ENCODE measurements at regions not wholly inside any gene's neighbourhood (a gene's known extent, or its start where the extent isn't known, plus 50 kb on each side); places are given as distances from the start of the nearest gene placed in this dataset.
"Not testable (repeated sequence)": the region's sequence is repeated elsewhere in the genome, so short reads cannot be mapped to it uniquely, and the experiment has no call there.

DNA sequence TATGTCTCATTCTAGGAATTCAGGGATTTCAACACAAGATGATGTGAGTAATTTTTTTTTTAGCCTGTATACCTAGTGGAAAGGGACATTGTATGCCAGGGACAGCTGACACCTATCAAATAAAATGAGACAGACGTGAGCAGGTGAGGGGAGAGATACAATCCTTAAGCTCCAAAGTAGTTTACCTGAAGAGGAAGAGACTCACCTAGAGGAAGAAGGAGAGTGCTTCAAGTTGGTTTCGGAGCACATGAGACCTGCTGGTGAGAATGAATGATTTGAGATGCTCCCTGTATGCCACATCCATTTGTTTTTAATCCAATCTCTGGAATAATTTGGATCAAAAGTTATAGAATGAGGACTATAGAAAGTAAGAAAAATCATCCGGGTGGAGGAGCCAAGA is 915.4 kb upstream of the FBXO33 start:
- Histone ChIP-seq H3K36me3 (ENCODE audit: control insufficient read depth in 2 of 2, extremely low read depth in 1 of 2, insufficient read depth in 1 of 2, low read length in 1 of 2) (no peaks in the 10 kb centered on the region), H3K9me3 (peaks cover 2% of the 10 kb centered on the region), H3K27ac (ENCODE audit: low read length) (no peak overlapping the region), H3K27me3 (replicated peaks in 1 of 2; ENCODE audit: control insufficient read depth in 2 of 2, extremely low read depth in 1 of 2, insufficient read depth in 2 of 2, low read length in 1 of 2) (no peaks in the 10 kb centered on the region), H3K4me3 (ENCODE audit: control insufficient read depth in 1 of 2, extremely low read depth in 1 of 2, low read length in 1 of 2) (no peak overlapping the region), H3K4me1 (ENCODE audit: control insufficient read depth in 1 of 2, extremely low read depth in 1 of 2, insufficient read depth in 2 of 2, low read length in 2 of 2) (no peaks in the 10 kb centered on the region)
- WGBS (ENCODE audit: insufficient coverage), result 67% methylated on average over 2 of the region's 3 CpGs
- no peak overlapping the region for H3K4me3 Mint-ChIP-seq
- H3K36me3 Mint-ChIP-seq, result no peaks in the 10 kb centered on the region
- peaks cover 3 to 7% (median 3%) of the 10 kb centered on the region in 3 donors for H3K9me3 Mint-ChIP-seq
- CTCF ChIA-PET, result no interaction called here
- DNase-seq, result no peak
- H3K4me1 Mint-ChIP-seq, result no peaks in the 10 kb centered on the region
- no peak for ATAC-seq (replicated peaks in 1 of 4)
- no peak overlapping the region for H3K27ac Mint-ChIP-seq
- POLR2A ChIA-PET, result no interaction called here
- no peaks in the 10 kb centered on the region for H3K27me3 Mint-ChIP-seq

DNA sequence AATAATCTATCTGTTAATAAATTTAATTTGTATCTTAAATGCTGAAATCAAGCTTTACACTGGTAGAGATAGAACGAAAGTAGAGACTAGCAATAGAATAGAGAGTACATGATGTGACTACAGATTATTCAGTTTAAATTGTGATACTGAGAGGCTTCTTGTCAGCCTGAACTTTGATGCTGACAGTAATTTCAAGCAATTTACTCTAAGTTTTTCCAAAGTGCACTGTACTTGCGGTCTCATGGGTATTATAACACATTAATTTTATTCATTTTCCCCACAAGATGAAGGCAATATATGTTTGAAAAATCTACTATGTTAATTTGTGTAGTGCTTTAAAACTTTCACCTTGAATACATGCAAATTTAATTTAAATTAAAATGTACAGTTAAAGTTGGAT is 914.0 kb upstream of the FBXO33 start:
- H3K4me1 ChIP-seq (ENCODE audit: control insufficient read depth in 1 of 2, extremely low read depth in 1 of 2, insufficient read depth in 2 of 2, low read length in 2 of 2), result no peaks in the 10 kb centered on the region
- H3K36me3 ChIP-seq (ENCODE audit: control insufficient read depth in 2 of 2, extremely low read depth in 1 of 2, insufficient read depth in 1 of 2, low read length in 1 of 2), result no peaks in the 10 kb centered on the region
- Mint-ChIP-seq H3K27me3 (no peaks in the 10 kb centered on the region), H3K27ac (no peak overlapping the region), H3K9me3 (peaks cover 3 to 7% (median 3%) of the 10 kb centered on the region in 3 donors), H3K36me3 (no peaks in the 10 kb centered on the region), H3K4me3 (no peak overlapping the region), H3K4me1 (no peaks in the 10 kb centered on the region)
- peaks cover 2% of the 10 kb centered on the region for H3K9me3 ChIP-seq
- ATAC-seq (replicated peaks in 1 of 4) (no peak), DNase-seq (no peak)
- ChIA-PET CTCF (no interaction called here), POLR2A (no interaction called here)
- no peak overlapping the region for H3K4me3 ChIP-seq (ENCODE audit: control insufficient read depth in 1 of 2, extremely low read depth in 1 of 2, low read length in 1 of 2)
- no peak overlapping the region for H3K27ac ChIP-seq (ENCODE audit: low read length)
- H3K27me3 ChIP-seq (replicated peaks in 1 of 2; ENCODE audit: control insufficient read depth in 2 of 2, extremely low read depth in 1 of 2, insufficient read depth in 2 of 2, low read length in 1 of 2), result no peaks in the 10 kb centered on the region
- no CpG with 5 or more reads among the region's 2 CpGs for WGBS (ENCODE audit: insufficient coverage)

DNA sequence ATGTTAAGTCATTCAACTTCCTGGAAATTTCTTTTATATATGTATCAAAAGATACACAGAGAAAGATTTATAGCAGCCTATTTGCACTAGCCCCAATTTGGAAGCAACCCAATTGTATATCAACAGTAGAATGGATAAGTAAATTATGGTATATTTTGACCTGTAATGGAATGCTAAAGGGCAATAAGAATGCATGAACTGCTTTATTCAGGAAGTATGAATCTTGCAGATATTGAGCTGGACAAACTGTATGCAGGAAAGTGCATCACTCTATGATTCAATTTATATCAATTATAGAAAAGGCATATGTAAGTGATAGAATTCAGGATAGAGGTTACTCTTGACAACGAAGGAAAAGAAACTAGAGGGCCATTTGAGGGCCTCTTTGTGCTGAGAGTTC is 913.1 kb upstream of the FBXO33 start:
- Mint-ChIP-seq H3K4me3 (no peak overlapping the region), H3K4me1 (no peaks in the 10 kb centered on the region), H3K27me3 (no peaks in the 10 kb centered on the region), H3K27ac (no peak overlapping the region), H3K36me3 (no peaks in the 10 kb centered on the region), H3K9me3 (peaks cover 3 to 7% (median 3%) of the 10 kb centered on the region in 3 donors)
- POLR2A ChIA-PET, result interaction anchor here in 1 of 2 donors (0.6 kb wide), 1 partner anchor 1335 kb away, joined by 3 read pairs; no protein-coding TSS in a partner anchor
- H3K36me3 ChIP-seq (ENCODE audit: control insufficient read depth in 2 of 2, extremely low read depth in 1 of 2, insufficient read depth in 1 of 2, low read length in 1 of 2), result no peaks in the 10 kb centered on the region
- H3K27me3 ChIP-seq (replicated peaks in 1 of 2; ENCODE audit: control insufficient read depth in 2 of 2, extremely low read depth in 1 of 2, insufficient read depth in 2 of 2, low read length in 1 of 2), result no peaks in the 10 kb centered on the region
- H3K9me3 ChIP-seq, result peaks cover 2% of the 10 kb centered on the region
- H3K4me3 ChIP-seq (ENCODE audit: control insufficient read depth in 1 of 2, extremely low read depth in 1 of 2, low read length in 1 of 2), result no peak overlapping the region
- CTCF ChIA-PET, result no interaction called here
- no peak for ATAC-seq (replicated peaks in 1 of 4)
- WGBS (ENCODE audit: insufficient coverage), result no CpG with 5 or more reads among the region's 1 CpG
- no peak for DNase-seq
- H3K4me1 ChIP-seq (ENCODE audit: control insufficient read depth in 1 of 2, extremely low read depth in 1 of 2, insufficient read depth in 2 of 2, low read length in 2 of 2), result no peaks in the 10 kb centered on the region
- no peak overlapping the region for H3K27ac ChIP-seq (ENCODE audit: low read length)

DNA sequence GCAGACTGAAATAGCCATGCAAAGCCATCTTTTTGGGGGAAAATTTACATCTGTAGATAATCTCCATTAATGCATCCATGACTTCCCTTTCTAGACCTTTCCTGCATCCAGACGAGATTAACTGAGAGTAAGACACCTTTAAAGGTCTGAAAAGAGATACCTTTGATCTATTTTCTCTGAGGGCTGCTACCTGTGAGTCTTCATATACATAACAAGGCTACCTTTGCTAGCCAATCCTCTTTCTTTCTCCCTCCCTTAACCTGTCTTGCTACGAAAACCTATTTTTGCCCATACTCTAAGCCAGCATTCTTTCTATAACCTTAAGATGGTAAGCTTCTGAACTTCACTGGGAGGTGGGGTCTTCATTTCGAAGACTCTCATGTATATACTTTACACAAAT is 908.5 kb upstream of the FBXO33 start:
- DNase-seq (no peak), ATAC-seq (replicated peaks in 1 of 4) (no peak)
- H3K9me3 ChIP-seq, result peaks cover 2% of the 10 kb centered on the region
- H3K36me3 ChIP-seq (ENCODE audit: control insufficient read depth in 2 of 2, extremely low read depth in 1 of 2, insufficient read depth in 1 of 2, low read length in 1 of 2), result no peaks in the 10 kb centered on the region
- no peaks in the 10 kb centered on the region for H3K27me3 Mint-ChIP-seq
- H3K4me1 ChIP-seq (ENCODE audit: control insufficient read depth in 1 of 2, extremely low read depth in 1 of 2, insufficient read depth in 2 of 2, low read length in 2 of 2), result no peaks in the 10 kb centered on the region
- ChIA-PET CTCF (no interaction called here), POLR2A (no interaction called here)
- no peak overlapping the region for H3K4me3 Mint-ChIP-seq
- 50% methylated on average over 1 of the region's 3 CpGs for WGBS (ENCODE audit: insufficient coverage)
- no peaks in the 10 kb centered on the region for H3K4me1 Mint-ChIP-seq
- H3K27me3 ChIP-seq (replicated peaks in 1 of 2; ENCODE audit: control insufficient read depth in 2 of 2, extremely low read depth in 1 of 2, insufficient read depth in 2 of 2, low read length in 1 of 2), result no peaks in the 10 kb centered on the region
- no peak overlapping the region for H3K4me3 ChIP-seq (ENCODE audit: control insufficient read depth in 1 of 2, extremely low read depth in 1 of 2, low read length in 1 of 2)
- no peak overlapping the region for H3K27ac Mint-ChIP-seq
- H3K36me3 Mint-ChIP-seq, result no peaks in the 10 kb centered on the region
- H3K27ac ChIP-seq (ENCODE audit: low read length), result no peak overlapping the region
- H3K9me3 Mint-ChIP-seq, result peaks cover 0 to 4% (median 3%) of the 10 kb centered on the region in 3 donors

DNA sequence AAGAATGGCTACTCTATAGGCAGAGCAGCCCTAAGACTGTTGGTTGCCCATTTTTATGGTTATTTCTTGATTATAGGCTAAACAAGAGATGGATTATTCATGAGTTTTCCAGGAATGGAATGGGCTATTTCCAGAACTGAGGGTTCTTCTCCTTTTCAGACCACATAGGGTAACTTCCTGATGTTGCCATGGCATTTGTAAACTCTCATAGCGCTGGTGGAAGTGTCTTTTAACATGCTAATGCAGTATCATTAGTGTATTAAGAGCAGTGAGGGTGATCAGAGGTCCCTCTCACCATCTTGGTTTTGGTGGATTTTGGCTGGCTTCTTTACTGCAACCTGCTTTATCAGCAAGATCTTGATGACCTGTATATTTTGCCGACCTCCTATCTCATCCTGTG is 904.6 kb upstream of the FBXO33 start:
- POLR2A ChIA-PET, result no interaction called here
- Histone ChIP-seq H3K9me3 (no peaks in the 10 kb centered on the region), H3K27ac (ENCODE audit: low read length) (no peak overlapping the region), H3K27me3 (replicated peaks in 1 of 2; ENCODE audit: control insufficient read depth in 2 of 2, extremely low read depth in 1 of 2, insufficient read depth in 2 of 2, low read length in 1 of 2) (no peaks in the 10 kb centered on the region), H3K4me3 (ENCODE audit: control insufficient read depth in 1 of 2, extremely low read depth in 1 of 2, low read length in 1 of 2) (no peak overlapping the region), H3K4me1 (ENCODE audit: control insufficient read depth in 1 of 2, extremely low read depth in 1 of 2, insufficient read depth in 2 of 2, low read length in 2 of 2) (no peaks in the 10 kb centered on the region), H3K36me3 (ENCODE audit: control insufficient read depth in 2 of 2, extremely low read depth in 1 of 2, insufficient read depth in 1 of 2, low read length in 1 of 2) (no peaks in the 10 kb centered on the region)
- no CpG with 5 or more reads among the region's 2 CpGs for WGBS (ENCODE audit: insufficient coverage)
- Mint-ChIP-seq H3K4me3 (no peak overlapping the region), H3K36me3 (no peaks in the 10 kb centered on the region), H3K27ac (no peak overlapping the region), H3K4me1 (no peaks in the 10 kb centered on the region), H3K27me3 (no peaks in the 10 kb centered on the region), H3K9me3 (peaks cover 5 to 9% (median 7%) of the 10 kb centered on the region in 3 donors)
- DNase-seq (no peak), ATAC-seq (replicated peaks in 1 of 4) (no peak)
- CTCF ChIA-PET, result no interaction called here

DNA sequence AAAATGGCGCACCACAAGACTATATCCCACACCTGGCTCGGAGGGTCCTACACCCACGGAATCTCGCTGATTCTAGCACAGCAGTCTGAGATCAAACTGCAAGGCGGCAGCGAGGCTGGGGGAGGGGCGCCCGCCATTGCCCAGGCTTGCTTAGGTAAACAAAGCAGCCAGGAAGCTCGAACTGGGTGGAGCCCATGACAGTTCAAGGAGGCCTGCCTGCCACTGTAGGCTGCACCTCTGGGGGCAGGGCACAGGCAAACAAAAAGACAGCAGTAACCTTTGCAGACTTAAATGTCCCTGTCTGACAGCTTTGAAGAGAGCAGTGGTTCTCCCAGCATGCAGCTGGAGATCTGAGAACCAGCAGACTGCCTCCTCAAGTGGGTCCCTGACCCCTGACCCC is 894.3 kb upstream of the FBXO33 start:
- H3K27me3 Mint-ChIP-seq; H3K9me3 Mint-ChIP-seq; H3K4me1 ChIP-seq (ENCODE audit: control insufficient read depth in 1 of 2, extremely low read depth in 1 of 2, insufficient read depth in 2 of 2, low read length in 2 of 2); H3K27ac Mint-ChIP-seq; ATAC-seq (replicated peaks in 1 of 4); H3K36me3 ChIP-seq (ENCODE audit: control insufficient read depth in 2 of 2, extremely low read depth in 1 of 2, insufficient read depth in 1 of 2, low read length in 1 of 2); H3K36me3 Mint-ChIP-seq; H3K4me1 Mint-ChIP-seq; H3K27ac ChIP-seq (ENCODE audit: low read length); H3K4me3 ChIP-seq (ENCODE audit: control insufficient read depth in 1 of 2, extremely low read depth in 1 of 2, low read length in 1 of 2); H3K4me3 Mint-ChIP-seq; CTCF ChIA-PET; POLR2A ChIA-PET; H3K9me3 ChIP-seq; H3K27me3 ChIP-seq (replicated peaks in 1 of 2; ENCODE audit: control insufficient read depth in 2 of 2, extremely low read depth in 1 of 2, insufficient read depth in 2 of 2, low read length in 1 of 2); DNase-seq: not testable (repeated sequence)
- WGBS (ENCODE audit: insufficient coverage), result 80% methylated on average over 1 of the region's 9 CpGs

DNA sequence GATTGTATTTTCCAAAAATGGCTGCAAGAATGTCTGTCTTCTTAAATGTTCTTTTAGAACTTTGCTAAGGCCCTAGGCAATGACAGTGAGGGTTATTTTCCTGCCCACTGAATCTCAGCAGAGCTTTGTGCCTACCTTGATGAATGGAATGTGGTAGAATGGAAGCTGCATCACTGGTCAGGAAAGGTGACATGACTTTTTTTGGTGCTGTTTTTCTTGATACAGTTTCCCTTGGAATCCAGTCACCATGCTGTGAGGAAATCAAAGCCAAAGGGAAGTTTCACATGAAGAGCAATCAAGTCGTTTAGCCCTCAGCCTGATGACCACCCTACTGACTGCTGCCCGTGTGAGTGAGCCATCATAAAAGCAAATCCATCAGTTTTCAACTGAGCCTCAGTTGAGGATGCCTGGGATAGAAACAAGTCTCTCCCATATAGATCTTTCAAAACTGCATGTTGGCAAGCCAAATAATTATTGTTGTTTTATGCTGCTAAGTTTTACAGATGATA is 886.0 kb upstream of the FBXO33 start:
- Mint-ChIP-seq H3K9me3 (peaks cover 0 to 14% (median 3%) of the 10 kb centered on the region in 3 donors), H3K27ac (no peak overlapping the region), H3K4me3 (no peak overlapping the region), H3K36me3 (no peaks in the 10 kb centered on the region), H3K27me3 (no peaks in the 10 kb centered on the region), H3K4me1 (no peaks in the 10 kb centered on the region)
- Histone ChIP-seq H3K4me3 (ENCODE audit: control insufficient read depth in 1 of 2, extremely low read depth in 1 of 2, low read length in 1 of 2) (no peak overlapping the region), H3K36me3 (ENCODE audit: control insufficient read depth in 2 of 2, extremely low read depth in 1 of 2, insufficient read depth in 1 of 2, low read length in 1 of 2) (no peaks in the 10 kb centered on the region), H3K27ac (ENCODE audit: low read length) (no peak overlapping the region), H3K9me3 (no peaks in the 10 kb centered on the region), H3K27me3 (replicated peaks in 1 of 2; ENCODE audit: control insufficient read depth in 2 of 2, extremely low read depth in 1 of 2, insufficient read depth in 2 of 2, low read length in 1 of 2) (no peaks in the 10 kb centered on the region), H3K4me1 (ENCODE audit: control insufficient read depth in 1 of 2, extremely low read depth in 1 of 2, insufficient read depth in 2 of 2, low read length in 2 of 2) (no peaks in the 10 kb centered on the region)
- CTCF ChIA-PET, result no interaction called here
- no peak for ATAC-seq (replicated peaks in 1 of 4)
- no peak for DNase-seq
- POLR2A ChIA-PET, result no interaction called here
- WGBS (ENCODE audit: insufficient coverage), result 6% methylated on average over 2 of the region's 2 CpGs
